ENCODE measurements at regions not wholly inside any gene's neighbourhood (a gene's known extent, or its start where the extent isn't known, plus 50 kb on each side); places are given as distances from the start of the nearest gene placed in this dataset.

- H3K4me3 ChIP-seq (replicated peaks; ENCODE audit: low read depth, low read length): no peak overlapping the region
- no peak for TF ChIP-seq CTCF (IDR thresholded peaks at IDR 0.05; ENCODE audit: low read length, missing control alignments)
- peak; percentile 12 for DNase-seq (ENCODE audit: low read depth)
Measured at GRCh38 chr20:11047559-11047958, 373.8 kb upstream of the JAG1 start.

GRCh38 chr20:11048739-11049138 is 374.9 kb upstream of the JAG1 start:
- TF ChIP-seq CTCF (IDR thresholded peaks at IDR 0.05; ENCODE audit: low read length, missing control alignments): no peak
- H3K4me3 ChIP-seq (replicated peaks; ENCODE audit: low read depth, low read length): no peak overlapping the region
- DNase-seq (ENCODE audit: low read depth): no peak

- no peak for TF ChIP-seq CTCF (IDR thresholded peaks at IDR 0.05; ENCODE audit: low read length, missing control alignments)
- no peak for DNase-seq (ENCODE audit: low read depth)
- no peak overlapping the region for H3K4me3 ChIP-seq (replicated peaks; ENCODE audit: low read depth, low read length)
Measured at GRCh38 chr20:11050350-11050749, 376.6 kb upstream of the JAG1 start.

- no peak overlapping the region for H3K4me3 ChIP-seq (replicated peaks; ENCODE audit: low read depth, low read length)
- DNase-seq (ENCODE audit: low read depth): peak; percentile 3
- TF ChIP-seq CTCF (IDR thresholded peaks at IDR 0.05; ENCODE audit: low read length, missing control alignments): no peak
Measured at GRCh38 chr20:11051136-11051535, 377.3 kb upstream of the JAG1 start.

GRCh38 chr20:11053310-11053709 is 379.5 kb upstream of the JAG1 start:
- no peak overlapping the region for H3K4me3 ChIP-seq (replicated peaks; ENCODE audit: low read depth, low read length)
- DNase-seq (ENCODE audit: low read depth): no peak
- no peak for TF ChIP-seq CTCF (IDR thresholded peaks at IDR 0.05; ENCODE audit: low read length, missing control alignments)

GRCh38 chr20:11054266-11054993 is 380.6 kb upstream of the JAG1 start:
- H3K4me3 ChIP-seq (replicated peaks; ENCODE audit: low read depth, low read length): no peak overlapping the region
- no peak for TF ChIP-seq CTCF (IDR thresholded peaks at IDR 0.05; ENCODE audit: low read length, missing control alignments)
- no peak for DNase-seq (ENCODE audit: low read depth)

- TF ChIP-seq CTCF (IDR thresholded peaks at IDR 0.05; ENCODE audit: low read length, missing control alignments): no peak
- no peak for DNase-seq (ENCODE audit: low read depth)
- no peak overlapping the region for H3K4me3 ChIP-seq (replicated peaks; ENCODE audit: low read depth, low read length)
Measured at GRCh38 chr20:11056414-11056813, 382.6 kb upstream of the JAG1 start.

All from fibroblast of pulmonary artery (primary cell).